ENCODE measurements at regions not wholly inside any gene's neighbourhood (a gene's known extent, or its start where the extent isn't known, plus 50 kb on each side); places are given as distances from the start of the nearest gene placed in this dataset.
A peak's percentile ranks its signal among the peaks of the same experiment; 100 is the strongest.

GRCh38 chr6:146904596-146904995 lies 299.6 kb upstream of the STXBP5 start:
- DNase-seq: no peak

- DNase-seq: peak; percentile 64
These were observed 299.0 kb upstream of the STXBP5 start for GRCh38 chr6:146905181-146905704.

GRCh38 chr6:146908786-146909185 lies 295.4 kb upstream of the STXBP5 start:
- no peak for DNase-seq

DNA sequence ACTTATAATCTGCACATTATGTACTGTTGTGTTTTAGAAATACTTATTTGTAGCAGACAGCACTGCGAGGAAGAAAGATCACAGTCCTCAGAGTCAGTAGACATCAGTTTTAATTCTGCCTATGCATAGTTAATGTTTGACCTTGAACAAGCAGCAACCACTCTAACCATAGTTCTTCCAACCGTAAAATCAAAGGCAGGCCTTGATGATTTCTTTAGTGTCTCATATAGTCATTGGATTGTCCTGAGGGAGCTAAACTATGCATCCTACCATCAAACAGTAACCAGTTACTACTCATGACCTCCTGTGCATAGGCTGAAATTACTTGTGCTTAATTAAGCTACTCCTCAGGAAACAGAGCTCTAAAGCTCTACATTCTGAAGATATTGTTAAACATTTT lies 294.8 kb upstream of the STXBP5 start:
- no peak for DNase-seq

DNA sequence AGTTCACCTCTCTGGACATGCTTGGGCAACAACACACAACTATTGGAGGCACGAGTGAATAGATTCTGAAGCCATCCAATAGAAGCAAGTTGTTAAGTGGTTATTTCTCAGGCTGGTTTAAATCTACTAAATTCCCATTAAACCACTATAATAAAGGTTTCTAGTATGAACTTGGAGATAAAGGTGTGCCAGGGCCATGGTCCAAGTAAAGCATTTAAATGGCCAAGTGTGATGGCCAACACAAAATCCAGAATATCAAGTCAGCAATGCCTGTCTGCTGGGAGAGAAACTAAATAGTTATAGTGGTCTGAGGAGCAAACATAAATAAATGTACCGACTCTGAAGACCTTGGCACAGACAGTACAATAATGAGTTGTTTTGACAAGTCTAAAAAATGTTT lies 294.3 kb upstream of the STXBP5 start:
- DNase-seq: no peak

- DNase-seq: no peak
These were observed 293.6 kb upstream of the STXBP5 start for GRCh38 chr6:146910611-146911010.

DNA sequence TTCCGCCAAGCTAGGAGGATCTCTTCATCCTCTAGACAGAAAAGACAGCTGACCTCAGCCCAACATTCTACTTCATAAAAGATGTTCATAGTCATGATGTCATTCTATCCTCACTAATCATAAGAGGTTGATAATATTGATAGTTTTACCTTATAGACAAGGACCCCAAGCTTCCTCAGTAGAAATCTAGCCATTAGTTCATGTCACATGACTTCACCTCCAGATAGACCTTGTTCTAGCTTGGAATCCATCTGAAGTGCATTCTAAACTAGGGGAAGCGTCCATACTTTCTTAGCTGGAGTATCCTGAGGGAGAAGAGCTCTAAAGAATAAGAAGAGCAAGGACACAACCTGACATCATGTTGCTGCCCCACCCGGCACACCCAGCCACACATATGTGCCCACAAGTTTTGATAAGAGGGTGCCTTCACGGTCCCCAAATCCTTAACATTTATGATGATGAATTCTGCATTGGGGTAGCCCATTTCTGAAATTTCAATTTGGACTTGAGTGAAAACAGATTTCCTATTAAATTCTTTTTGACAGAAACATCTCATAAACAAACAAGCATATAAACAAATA lies 292.5 kb upstream of the STXBP5 start:
- DNase-seq: no peak

DNA sequence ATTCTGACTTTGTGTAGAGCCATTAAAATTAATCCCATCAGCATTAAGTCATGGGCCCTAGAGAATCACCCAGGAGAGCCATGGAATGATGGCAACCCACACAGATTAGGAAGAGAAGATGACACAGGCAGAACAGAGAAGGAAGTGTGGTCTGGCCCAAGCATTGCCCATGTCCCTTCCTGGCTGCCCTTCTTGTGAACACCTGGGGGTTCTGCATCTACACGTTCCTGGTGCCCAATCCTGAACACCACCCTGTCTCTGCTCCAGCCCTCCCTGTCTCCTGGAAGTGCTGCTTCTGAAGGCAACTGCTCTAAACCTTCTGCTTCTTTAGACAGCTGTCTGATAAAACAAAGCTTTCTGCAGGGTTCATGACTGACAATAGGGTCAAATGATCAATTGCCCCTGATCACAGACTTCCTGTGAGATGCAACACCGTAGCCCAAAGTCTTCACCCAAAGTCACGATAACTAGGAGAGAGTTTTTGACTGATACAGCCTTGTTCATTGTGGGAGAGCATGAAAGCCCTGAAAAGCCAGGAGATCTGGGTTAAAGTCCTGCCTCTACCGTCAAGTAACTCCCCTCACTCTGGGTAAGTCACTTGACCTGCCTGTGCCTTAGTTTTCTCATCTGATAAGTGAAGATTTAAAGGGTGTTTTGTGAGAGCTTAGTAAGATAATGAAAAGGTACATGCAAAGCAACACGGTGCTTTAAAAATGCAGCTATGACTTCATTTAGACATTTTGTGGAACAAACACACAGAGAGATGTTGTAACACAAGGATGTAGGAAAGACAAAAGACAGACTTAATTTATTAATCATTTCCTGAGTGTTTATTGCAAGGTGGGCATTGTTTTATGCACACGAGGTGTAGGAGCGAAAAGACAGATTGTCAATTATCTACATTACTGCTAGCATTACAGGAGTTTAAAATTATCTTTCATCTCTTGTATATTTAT lies 291.2 kb upstream of the STXBP5 start:
- DNase-seq: no peak

DNA sequence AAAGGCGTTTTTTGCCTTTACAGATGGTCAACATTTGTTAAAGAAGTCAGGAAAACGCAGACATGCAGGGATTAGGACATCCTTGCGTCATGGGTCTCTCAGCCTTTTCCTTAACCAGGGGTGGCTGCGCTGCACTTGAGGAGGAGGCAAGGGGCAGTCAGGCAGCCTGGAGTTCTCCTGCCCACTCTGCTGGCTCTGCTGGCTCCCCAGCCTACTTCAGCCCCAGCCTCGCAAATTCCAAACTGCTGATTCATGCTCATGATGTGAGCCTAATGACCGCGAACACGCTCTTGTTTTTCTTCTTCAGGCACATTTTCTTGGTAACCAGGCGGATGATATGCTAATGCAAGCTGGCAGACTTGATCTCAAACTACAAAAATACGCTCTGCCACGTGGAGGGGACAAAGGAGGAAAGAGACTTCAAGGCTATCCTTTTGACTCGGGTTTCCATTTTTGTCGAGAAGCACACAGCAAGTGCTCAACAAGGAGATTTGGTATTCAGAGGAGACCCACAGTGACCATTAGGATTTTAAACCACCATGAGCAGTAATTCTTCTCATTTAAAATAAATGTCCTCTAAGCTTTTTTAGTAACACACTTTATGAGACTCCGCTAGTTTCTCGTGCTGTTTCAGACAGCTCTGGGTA lies 290.3 kb upstream of the STXBP5 start:
- no peak for DNase-seq

GRCh38 chr6:146914489-146915483 lies 289.4 kb upstream of the STXBP5 start:
- no peak for DNase-seq

- no peak for DNase-seq
These were observed 288.5 kb upstream of the STXBP5 start for GRCh38 chr6:146915671-146916127.

DNA sequence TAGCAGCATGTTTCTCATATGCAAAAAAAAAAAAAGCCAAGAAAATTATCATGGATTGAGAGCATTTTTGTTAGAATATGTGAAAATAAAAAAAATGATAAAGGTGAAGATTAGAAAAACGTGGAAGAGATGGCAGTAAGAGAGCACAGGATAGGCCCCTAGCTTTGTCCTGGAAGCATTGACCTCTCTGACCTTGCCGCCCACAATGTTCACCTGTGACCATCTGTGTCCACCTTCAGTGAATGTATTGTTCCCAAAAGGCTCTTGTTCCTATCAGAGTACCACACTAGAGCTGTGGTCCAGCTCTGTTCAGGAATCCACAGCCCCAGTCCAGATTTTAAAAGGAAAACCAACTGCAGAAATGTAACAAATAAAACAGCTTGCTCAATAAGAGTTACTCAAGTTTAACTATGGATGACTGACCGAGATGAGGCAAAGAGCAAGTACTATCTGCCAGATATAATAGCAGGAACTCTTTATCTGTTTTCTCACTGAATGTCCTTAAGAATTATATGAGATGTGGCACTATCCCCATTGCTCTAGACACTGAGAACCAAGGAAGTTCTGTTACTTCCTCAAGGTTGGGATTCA lies 287.7 kb upstream of the STXBP5 start:
- DNase-seq: no peak

DNA sequence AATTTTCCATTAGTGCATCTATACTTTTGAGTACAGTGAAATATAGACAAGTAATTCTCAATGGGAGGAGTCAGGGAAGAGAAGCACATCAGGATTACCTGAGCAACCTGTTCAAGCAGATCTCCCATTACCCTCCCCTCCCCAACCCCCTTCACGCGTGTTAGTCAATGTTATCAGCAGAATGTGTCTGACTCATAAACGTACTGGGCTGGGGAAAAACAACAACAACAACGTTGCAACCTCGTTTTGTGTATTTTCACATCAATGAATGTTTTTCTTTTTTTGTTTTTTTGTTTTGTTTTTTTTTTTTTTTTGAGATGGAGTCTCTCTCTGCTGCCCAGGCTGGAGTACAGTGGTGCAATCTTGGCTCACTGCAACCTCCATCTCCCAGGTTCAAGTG lies 287.0 kb upstream of the STXBP5 start:
- DNase-seq: no peak

DNA sequence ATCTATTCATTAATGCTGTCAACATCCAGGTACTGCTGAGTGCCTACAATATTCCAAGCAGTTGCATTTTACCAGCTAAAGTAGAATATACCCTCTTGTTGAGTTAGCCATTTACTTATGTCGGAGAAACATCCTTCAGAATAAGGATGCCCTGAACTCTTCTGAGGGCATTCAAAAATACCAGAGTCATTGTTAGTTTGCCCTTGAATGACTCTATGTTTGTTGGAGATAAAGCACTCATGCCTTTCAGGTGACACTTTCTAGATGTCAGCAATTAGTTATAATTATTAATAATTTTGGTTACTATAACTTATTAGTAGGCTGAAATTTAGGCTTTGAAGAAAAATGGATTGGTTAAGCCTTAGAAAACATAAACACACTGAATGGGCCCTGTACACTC lies 286.2 kb upstream of the STXBP5 start:
- no peak for DNase-seq

DNA sequence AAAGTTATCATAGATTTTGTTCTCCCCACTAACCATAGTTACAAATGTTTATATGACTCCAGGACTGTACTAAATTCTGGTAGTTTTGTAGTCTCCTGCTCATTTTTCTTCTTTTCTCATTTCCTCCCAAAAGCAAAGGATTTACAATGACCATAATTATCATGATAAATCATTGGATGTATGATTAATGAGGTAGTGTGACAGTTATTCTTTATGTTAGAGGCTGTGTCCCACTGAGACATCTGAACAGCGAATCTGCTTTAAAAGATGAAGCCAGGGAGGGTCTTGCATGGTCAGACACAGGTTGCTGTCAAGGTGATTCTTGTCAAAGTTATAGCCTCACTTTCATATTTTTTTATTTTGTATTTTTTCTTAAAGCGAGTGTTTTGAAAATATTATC lies 285.2 kb upstream of the STXBP5 start:
- DNase-seq: no peak

- DNase-seq: no peak
These were observed 280.9 kb upstream of the STXBP5 start for GRCh38 chr6:146923205-146923833.

DNA sequence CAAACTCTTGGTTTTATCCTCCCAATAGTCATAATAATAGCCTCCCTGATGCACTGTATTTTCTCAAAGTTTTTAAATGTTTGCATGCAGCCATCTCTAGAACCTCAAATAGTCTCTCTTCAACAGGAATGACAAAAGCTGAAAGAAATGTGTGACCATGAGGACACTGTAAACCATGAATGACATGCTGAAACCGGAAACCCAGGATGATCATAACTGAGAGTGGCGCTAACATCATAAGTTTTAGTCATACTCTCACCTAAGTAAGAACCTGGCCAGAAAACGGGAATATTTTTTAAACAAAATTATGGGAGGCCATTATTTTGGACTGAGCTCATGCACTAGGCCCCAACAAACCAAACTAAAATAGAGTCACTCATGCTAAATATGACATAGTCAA lies 278.4 kb upstream of the STXBP5 start:
- DNase-seq: no peak

DNA sequence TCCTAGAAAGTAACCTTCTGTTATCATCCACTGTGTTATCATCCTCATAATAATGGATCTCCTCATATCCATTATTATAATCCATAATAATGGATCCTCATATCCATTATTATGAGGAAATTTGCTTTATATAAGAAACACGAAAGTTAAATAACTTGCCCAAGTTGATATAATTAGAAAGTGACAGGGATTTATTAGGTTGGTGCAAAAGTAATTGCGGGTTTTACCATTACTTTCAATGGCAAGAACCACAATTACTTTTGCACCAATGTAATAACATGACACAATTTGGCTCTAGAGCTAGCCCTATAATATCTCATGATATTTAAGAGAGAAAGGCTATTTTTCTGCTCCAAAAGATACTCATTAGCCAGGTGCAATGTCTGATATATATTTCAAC lies 275.7 kb upstream of the STXBP5 start:
- DNase-seq: no peak

DNA sequence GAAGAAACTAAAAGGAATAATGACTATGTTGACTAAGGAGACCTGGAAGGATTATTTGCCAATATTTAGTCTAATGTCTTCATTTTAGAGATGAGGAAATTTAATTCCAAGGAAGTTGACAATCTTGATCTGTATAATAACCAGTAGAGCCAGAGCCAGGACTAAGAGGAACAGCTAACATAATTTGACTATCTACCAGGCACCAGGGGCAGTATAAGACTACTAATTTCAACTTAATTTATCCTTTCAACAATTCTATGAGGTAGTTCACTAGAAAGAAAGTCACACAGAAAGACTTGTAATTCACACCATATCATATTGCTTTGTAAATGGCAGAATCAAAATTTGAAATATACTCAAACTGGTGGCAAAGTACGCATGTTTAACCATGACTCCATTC lies 273.0 kb upstream of the STXBP5 start:
- no peak for DNase-seq

DNA sequence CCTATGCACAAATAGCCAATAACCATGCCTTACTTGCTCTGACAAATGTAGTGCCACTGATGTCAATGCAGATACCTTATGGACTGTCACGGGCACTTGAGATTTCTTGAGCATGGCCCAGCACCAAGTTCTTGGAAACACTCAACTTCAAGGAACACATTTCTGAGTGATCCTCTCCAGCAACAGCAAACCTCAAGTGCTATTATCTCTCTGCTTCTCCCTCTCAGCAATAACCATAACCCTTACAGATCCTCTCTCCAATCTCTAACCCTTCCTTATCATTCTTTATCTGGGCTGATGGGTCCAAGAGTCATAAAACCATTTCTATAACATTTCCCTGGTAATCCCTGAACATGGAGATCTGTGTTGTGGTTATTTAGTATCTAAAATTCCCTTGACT lies 266.9 kb upstream of the STXBP5 start:
- DNase-seq: no peak

- no peak for DNase-seq
These were observed 266.0 kb upstream of the STXBP5 start for GRCh38 chr6:146938266-146938665.

All from NCI-H2029 treated with DMSO at 0.1 percent for 48 hours (cell line).